Hepatocyte (in vitro differentiated cells): ENCODE measurements at regions not wholly inside any gene's neighbourhood (a gene's known extent, or its start where the extent isn't known, plus 50 kb on each side); places are given as distances from the start of the nearest gene placed in this dataset.

ENCODE experiments used
- CTCF ChIP-seq: fragments of 200-600 bp; sonication (generic); IDR thresholded peaks from 2 replicates; pipeline ENCODE4 v1.5.1; 2016; ENCODE audit warnings: antibody characterized with exemption, mild to moderate bottlenecking; ENCODE audit not compliant: poor library complexity
- EZH2 ChIP-seq: fragments of 200-600 bp; sonication (generic); IDR thresholded peaks from 2 replicates; pipeline ENCODE4 v1.6.1; 2016; ENCODE audit warnings: antibody characterized with exemption, mild to moderate bottlenecking, borderline replicate concordance

- TF ChIP-seq CTCF (no peak), EZH2 (no peak)
These were observed 108.0 kb upstream of the ALX4 start for GRCh38 chr11:44417731-44418455.
